ENCODE measurements at regions not wholly inside any gene's neighbourhood (a gene's known extent, or its start where the extent isn't known, plus 50 kb on each side); places are given as distances from the start of the nearest gene placed in this dataset.
"Not testable (repeated sequence)": the region's sequence is repeated elsewhere in the genome, so short reads cannot be mapped to it uniquely, and the experiment has no call there.

GRCh38 chr10:56068473-56069263 is 292.4 kb downstream of the ZWINT start:
- peak; percentile 8 for ATAC-seq
- Mint-ChIP-seq H3K9me3 (peaks cover 3% of the 10 kb centered on the region), H3K4me3 (no peak overlapping the region), H3K27me3 (no peaks in the 10 kb centered on the region), H3K27ac (no peak overlapping the region), H3K4me1 (no peaks in the 10 kb centered on the region), H3K36me3 (no peaks in the 10 kb centered on the region)

- Mint-ChIP-seq H3K4me1 (no peaks in the 10 kb centered on the region), H3K36me3 (no peaks in the 10 kb centered on the region), H3K9me3 (peaks cover 3% of the 10 kb centered on the region), H3K4me3 (no peak overlapping the region), H3K27ac (no peak overlapping the region), H3K27me3 (no peaks in the 10 kb centered on the region)
- ATAC-seq, result peak; percentile 62
These were observed 293.0 kb downstream of the ZWINT start for GRCh38 chr10:56068040-56068439.

GRCh38 chr10:56063642-56064041 is 297.4 kb downstream of the ZWINT start:
- ATAC-seq, result no peak
- no peaks in the 10 kb centered on the region for H3K4me1 Mint-ChIP-seq
- no peak overlapping the region for H3K27ac Mint-ChIP-seq
- no peak overlapping the region for H3K4me3 Mint-ChIP-seq
- no peaks in the 10 kb centered on the region for H3K36me3 Mint-ChIP-seq
- H3K27me3 Mint-ChIP-seq, result no peaks in the 10 kb centered on the region
- peaks cover 7% of the 10 kb centered on the region for H3K9me3 Mint-ChIP-seq

GRCh38 chr10:56057860-56058259 is 303.2 kb downstream of the ZWINT start:
- ATAC-seq, result no peak
- Mint-ChIP-seq H3K4me3 (no peak overlapping the region), H3K27me3 (no peaks in the 10 kb centered on the region), H3K4me1 (no peaks in the 10 kb centered on the region), H3K36me3 (no peaks in the 10 kb centered on the region), H3K9me3 (peaks cover 3% of the 10 kb centered on the region), H3K27ac (no peak overlapping the region)

GRCh38 chr10:56035489-56035888 is 325.6 kb downstream of the ZWINT start:
- no peaks in the 10 kb centered on the region for H3K27me3 Mint-ChIP-seq
- H3K36me3 Mint-ChIP-seq, result no peaks in the 10 kb centered on the region
- no peak overlapping the region for H3K4me3 Mint-ChIP-seq

GRCh38 chr10:56028298-56029132 is 332.5 kb downstream of the ZWINT start:
- no peaks in the 10 kb centered on the region for H3K27me3 Mint-ChIP-seq
- H3K9me3 Mint-ChIP-seq, result no peaks in the 10 kb centered on the region
- no peak overlapping the region for H3K4me3 Mint-ChIP-seq
- no peak overlapping the region for H3K27ac Mint-ChIP-seq
- H3K36me3 Mint-ChIP-seq, result no peaks in the 10 kb centered on the region
- ATAC-seq, result no peak
- H3K4me1 Mint-ChIP-seq, result no peaks in the 10 kb centered on the region

More at GRCh38 chr10:56035489-56035888, 325.6 kb downstream of the ZWINT start:
- H3K4me1 Mint-ChIP-seq, result no peaks in the 10 kb centered on the region
- no peak for ATAC-seq
- H3K9me3 Mint-ChIP-seq, result no peaks in the 10 kb centered on the region
- no peak overlapping the region for H3K27ac Mint-ChIP-seq

GRCh38 chr10:56012101-56012500 is 349.0 kb downstream of the ZWINT start:
- Mint-ChIP-seq H3K4me1 (no peaks in the 10 kb centered on the region), H3K4me3 (no peak overlapping the region), H3K27me3 (no peaks in the 10 kb centered on the region), H3K36me3 (no peaks in the 10 kb centered on the region), H3K27ac (no peak overlapping the region), H3K9me3 (peaks cover 6% of the 10 kb centered on the region)
- ATAC-seq, result no peak

GRCh38 chr10:56003555-56003954 is 357.5 kb downstream of the ZWINT start:
- Mint-ChIP-seq H3K4me1 (no peaks in the 10 kb centered on the region), H3K36me3 (no peaks in the 10 kb centered on the region), H3K27ac (no peak overlapping the region), H3K9me3 (no peaks in the 10 kb centered on the region), H3K27me3 (no peaks in the 10 kb centered on the region), H3K4me3 (no peak overlapping the region)
- no peak for ATAC-seq

- Mint-ChIP-seq H3K27ac (no peak overlapping the region), H3K4me1 (no peaks in the 10 kb centered on the region), H3K4me3 (no peak overlapping the region), H3K27me3 (no peaks in the 10 kb centered on the region), H3K36me3 (no peaks in the 10 kb centered on the region), H3K9me3 (peaks cover 3% of the 10 kb centered on the region)
- no peak for ATAC-seq
These were observed 371.9 kb downstream of the ZWINT start for GRCh38 chr10:55989188-55989587.

- no peak overlapping the region for H3K27ac Mint-ChIP-seq
- H3K4me1 Mint-ChIP-seq, result no peaks in the 10 kb centered on the region
- no peaks in the 10 kb centered on the region for H3K27me3 Mint-ChIP-seq
- H3K4me3 Mint-ChIP-seq, result no peak overlapping the region
- ATAC-seq, result no peak
- H3K36me3 Mint-ChIP-seq, result no peaks in the 10 kb centered on the region
- H3K9me3 Mint-ChIP-seq, result no peaks in the 10 kb centered on the region
These were observed 381.9 kb downstream of the ZWINT start for GRCh38 chr10:55979203-55979602.

GRCh38 chr10:55966101-55966500 is 395.0 kb downstream of the ZWINT start:
- no peak overlapping the region for H3K4me3 Mint-ChIP-seq

GRCh38 chr10:55943403-55943802 is 417.7 kb downstream of the ZWINT start:
- H3K9me3 Mint-ChIP-seq, result peaks cover 5% of the 10 kb centered on the region
- H3K4me3 Mint-ChIP-seq, result no peak overlapping the region
- H3K4me1 Mint-ChIP-seq, result no peaks in the 10 kb centered on the region
- H3K27me3 Mint-ChIP-seq, result no peaks in the 10 kb centered on the region
- H3K36me3 Mint-ChIP-seq, result no peaks in the 10 kb centered on the region
- H3K27ac Mint-ChIP-seq, result no peak overlapping the region
- ATAC-seq, result no peak

More at GRCh38 chr10:55966101-55966500, 395.0 kb downstream of the ZWINT start:
- Mint-ChIP-seq H3K36me3 (no peaks in the 10 kb centered on the region), H3K27me3 (no peaks in the 10 kb centered on the region), H3K27ac (no peak overlapping the region), H3K4me1 (no peaks in the 10 kb centered on the region), H3K9me3 (no peaks in the 10 kb centered on the region)
- no peak for ATAC-seq

GRCh38 chr10:55929291-55929690 is 431.8 kb downstream of the ZWINT start:
- Mint-ChIP-seq H3K9me3 (no peaks in the 10 kb centered on the region), H3K27ac (no peak overlapping the region), H3K4me3 (no peak overlapping the region), H3K36me3 (no peaks in the 10 kb centered on the region), H3K27me3 (no peaks in the 10 kb centered on the region), H3K4me1 (no peaks in the 10 kb centered on the region)
- ATAC-seq, result no peak

- not testable (repeated sequence) for H3K27me3 Mint-ChIP-seq, H3K9me3 Mint-ChIP-seq
These were observed 461.4 kb downstream of the ZWINT start for GRCh38 chr10:55899472-55900147.

GRCh38 chr10:55897490-55897921 is 463.6 kb downstream of the ZWINT start:
- H3K36me3 Mint-ChIP-seq, result no peaks in the 10 kb centered on the region
- no peaks in the 10 kb centered on the region for H3K4me1 Mint-ChIP-seq
- no peaks in the 10 kb centered on the region for H3K27me3 Mint-ChIP-seq
- no peak for ATAC-seq
- H3K4me3 Mint-ChIP-seq, result no peak overlapping the region
- H3K27ac Mint-ChIP-seq, result no peak overlapping the region
- peaks cover 2% of the 10 kb centered on the region for H3K9me3 Mint-ChIP-seq

More at GRCh38 chr10:55899472-55900147, 461.4 kb downstream of the ZWINT start:
- not testable (repeated sequence) for H3K4me3 Mint-ChIP-seq, H3K36me3 Mint-ChIP-seq, H3K4me1 Mint-ChIP-seq, H3K27ac Mint-ChIP-seq, ATAC-seq
